Hepatocyte (in vitro differentiated cells): ENCODE measurements at regions not wholly inside any gene's neighbourhood (a gene's known extent, or its start where the extent isn't known, plus 50 kb on each side); places are given as distances from the start of the nearest gene placed in this dataset.

ENCODE experiments used
- DNase-seq: peaks from one replicate; pipeline ENCODE4 v3.0.0-alpha.2; 2016; ENCODE audit warnings: low spot score
- H2AFZ ChIP-seq: fragments of 200-600 bp; sonication (generic); 2 replicates; pipeline ENCODE4 v1.6.0; 2016; ENCODE audit warnings: antibody characterized with exemption, mild to moderate bottlenecking
- H3K27ac ChIP-seq: fragments of 200-600 bp; sonication (generic); 2 replicates; pipeline ENCODE4 v1.5.1; 2016; ENCODE audit warnings: mild to moderate bottlenecking
- H3K27me3 ChIP-seq: fragments of 200-600 bp; sonication (generic); 2 replicates; pipeline ENCODE4 v1.6.1; 2016
- H3K36me3 ChIP-seq: fragments of 200-600 bp; sonication (generic); replicated peaks from 2 replicates; pipeline ENCODE4 v1.5.1; 2016; ENCODE audit warnings: low read depth; ENCODE audit not compliant: insufficient read depth
- H3K4me1 ChIP-seq: fragments of 200-600 bp; sonication (generic); 2 replicates; pipeline ENCODE4 v1.5.1; 2016; ENCODE audit warnings: mild to moderate bottlenecking, moderate library complexity; ENCODE audit not compliant: insufficient read depth
- H3K4me2 ChIP-seq: fragments of 200-600 bp; sonication (generic); 2 replicates; pipeline ENCODE4 v1.6.0; 2016
- H3K4me3 ChIP-seq: fragments of 200-600 bp; sonication (generic); 2 replicates; pipeline ENCODE4 v1.5.1; 2016; ENCODE audit warnings: mild to moderate bottlenecking
- H3K79me2 ChIP-seq: fragments of 200-600 bp; sonication (generic); 2 replicates; pipeline ENCODE4 v1.6.0; 2017; ENCODE audit warnings: mild to moderate bottlenecking
- H3K9me2 ChIP-seq: fragments of 200-600 bp; sonication (generic); replicated peaks from 2 replicates; pipeline ENCODE4 v1.6.0; 2017; ENCODE audit warnings: mild to moderate bottlenecking; ENCODE audit not compliant: insufficient read depth
- H3K9me3 ChIP-seq: fragments of 200-600 bp; sonication (generic); 2 replicates; pipeline ENCODE4 v1.5.1; 2016; ENCODE audit warnings: low read depth, mild to moderate bottlenecking
- H4K20me1 ChIP-seq: fragments of 200-600 bp; sonication (generic); 2 replicates; pipeline ENCODE4 v1.6.0; 2016; ENCODE audit warnings: mild to moderate bottlenecking; ENCODE audit not compliant: insufficient read depth, poor library complexity, severe bottlenecking
- EZH2 ChIP-seq: fragments of 200-600 bp; sonication (generic); IDR thresholded peaks from 2 replicates; pipeline ENCODE4 v1.6.1; 2016; ENCODE audit warnings: antibody characterized with exemption, mild to moderate bottlenecking, borderline replicate concordance
- EZH2phosphoT487 ChIP-seq: fragments of 200-600 bp; sonication (generic); IDR thresholded peaks from one replicate; pipeline ENCODE4 v1.6.1; 2018; ENCODE audit warnings: antibody characterized with exemption, mild to moderate bottlenecking, low read depth, moderate library complexity; ENCODE audit not compliant: unreplicated experiment, severe bottlenecking
- WGBS: methylation state at CpG from one replicate; pipeline ENCODE4 v1.1.6; 2016; ENCODE audit warnings: low lambda C conversion rate; ENCODE audit errors: missing lambda C conversion rate; 5-methylcytosine and 5-hydroxymethylcytosine counted together
- TF ChIP-seq, protein P1 (sequence below): fragments of 200-600 bp; sonication (generic); IDR thresholded peaks from 2 replicates; pipeline ENCODE4 v1.5.1; 2016; ENCODE audit warnings: antibody characterized with exemption, mild to moderate bottlenecking; ENCODE audit not compliant: poor library complexity

DNA sequence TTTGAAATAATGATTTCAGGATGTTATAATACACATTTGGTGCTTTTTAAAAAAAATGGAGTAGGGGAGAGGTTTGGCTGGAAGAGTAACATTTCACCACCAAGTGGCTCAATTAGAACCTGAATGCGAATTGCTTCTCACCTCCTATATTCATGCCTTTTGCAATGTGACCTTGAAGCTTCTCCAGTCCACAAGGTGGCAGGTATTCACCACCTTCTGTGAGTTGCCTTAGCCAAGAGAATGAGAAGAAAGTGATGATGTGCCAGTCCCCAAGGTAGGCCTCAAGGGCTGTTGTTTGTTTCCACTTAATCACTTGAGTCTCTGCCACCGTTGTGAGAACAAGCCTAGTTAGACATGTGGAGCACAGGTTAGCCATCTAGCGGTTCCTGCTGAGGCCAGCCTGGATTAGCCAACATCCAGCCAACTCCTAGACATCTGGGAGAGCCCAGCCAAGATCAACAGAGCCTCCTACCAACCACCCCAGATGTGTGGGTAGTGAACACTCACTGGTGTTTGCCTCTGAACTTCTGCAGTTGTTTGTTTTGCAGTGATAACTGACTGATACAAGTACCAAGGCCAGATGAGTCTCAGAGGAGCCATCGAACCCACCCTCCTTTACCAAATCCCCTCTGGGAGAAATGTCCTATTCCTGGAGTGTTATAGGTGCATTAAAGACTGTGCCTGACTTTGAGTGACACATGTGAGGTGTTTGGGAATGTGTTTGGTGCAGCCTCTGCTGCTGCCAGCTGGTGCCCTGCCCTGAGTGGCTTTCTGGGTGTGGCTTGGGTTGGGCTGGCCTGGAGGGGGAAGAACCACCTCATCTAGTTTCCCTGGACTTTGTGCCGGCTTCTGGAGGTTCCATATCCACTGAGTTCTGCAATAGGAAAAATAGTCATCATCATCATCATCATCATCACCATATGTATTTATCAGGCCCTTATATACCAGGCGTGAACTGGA, 132.5 kb upstream of the RFLNA start:
- H3K79me2 ChIP-seq: no peaks in the 10 kb centered on the region
- 84% methylated on average over 6 of the region's 6 CpGs for WGBS

DNA sequence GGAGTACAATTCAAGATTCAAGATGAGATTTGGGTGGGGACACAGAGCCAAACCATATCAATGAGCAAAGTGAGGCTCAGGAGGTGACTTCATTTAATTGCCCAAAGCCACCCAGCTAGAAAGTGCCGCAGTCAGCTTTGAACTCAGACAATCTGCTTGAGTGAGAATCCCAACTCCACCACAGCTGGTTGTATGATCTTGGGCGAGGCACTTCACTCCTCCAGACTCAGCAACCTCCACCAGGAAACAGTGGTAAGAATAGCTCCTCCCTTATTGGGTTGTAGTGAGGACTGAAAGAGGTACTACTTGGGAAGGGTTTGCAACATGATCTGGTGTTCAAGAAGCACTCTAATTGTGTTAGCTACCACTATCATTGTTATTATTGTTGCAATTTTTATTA, 129.2 kb upstream of the RFLNA start:
- H3K79me2 ChIP-seq: no peaks in the 10 kb centered on the region
- H3K4me3 ChIP-seq: no peak overlapping the region
- no peaks in the 10 kb centered on the region for H3K9me2 ChIP-seq
- DNase-seq: no peak
- H3K4me1 ChIP-seq: no peaks in the 10 kb centered on the region
- TF ChIP-seq EZH2 (no peak), EZH2phosphoT487 (no peak)
- TF ChIP-seq, protein P1, sequence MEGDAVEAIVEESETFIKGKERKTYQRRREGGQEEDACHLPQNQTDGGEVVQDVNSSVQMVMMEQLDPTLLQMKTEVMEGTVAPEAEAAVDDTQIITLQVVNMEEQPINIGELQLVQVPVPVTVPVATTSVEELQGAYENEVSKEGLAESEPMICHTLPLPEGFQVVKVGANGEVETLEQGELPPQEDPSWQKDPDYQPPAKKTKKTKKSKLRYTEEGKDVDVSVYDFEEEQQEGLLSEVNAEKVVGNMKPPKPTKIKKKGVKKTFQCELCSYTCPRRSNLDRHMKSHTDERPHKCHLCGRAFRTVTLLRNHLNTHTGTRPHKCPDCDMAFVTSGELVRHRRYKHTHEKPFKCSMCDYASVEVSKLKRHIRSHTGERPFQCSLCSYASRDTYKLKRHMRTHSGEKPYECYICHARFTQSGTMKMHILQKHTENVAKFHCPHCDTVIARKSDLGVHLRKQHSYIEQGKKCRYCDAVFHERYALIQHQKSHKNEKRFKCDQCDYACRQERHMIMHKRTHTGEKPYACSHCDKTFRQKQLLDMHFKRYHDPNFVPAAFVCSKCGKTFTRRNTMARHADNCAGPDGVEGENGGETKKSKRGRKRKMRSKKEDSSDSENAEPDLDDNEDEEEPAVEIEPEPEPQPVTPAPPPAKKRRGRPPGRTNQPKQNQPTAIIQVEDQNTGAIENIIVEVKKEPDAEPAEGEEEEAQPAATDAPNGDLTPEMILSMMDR: no peak
- H2AFZ ChIP-seq: no peak overlapping the region
- H3K27me3 ChIP-seq: no peaks in the 10 kb centered on the region
- WGBS: 95% methylated on average over 2 of the region's 2 CpGs
- H3K9me3 ChIP-seq: no peaks in the 10 kb centered on the region
- H3K4me2 ChIP-seq: no peak overlapping the region
- H3K27ac ChIP-seq: no peak overlapping the region
- H3K36me3 ChIP-seq: no peaks in the 10 kb centered on the region
- no peaks in the 10 kb centered on the region for H4K20me1 ChIP-seq

More for the DNA sequence above, 132.5 kb upstream of the RFLNA start:
- Histone ChIP-seq H3K4me3 (no peak overlapping the region), H3K36me3 (no peaks in the 10 kb centered on the region), H3K4me2 (no peak overlapping the region), H3K27me3 (no peaks in the 10 kb centered on the region), H3K9me3 (no peaks in the 10 kb centered on the region), H3K27ac (no peak overlapping the region), H3K9me2 (no peaks in the 10 kb centered on the region), H4K20me1 (no peaks in the 10 kb centered on the region), H3K4me1 (peaks cover 8% of the 10 kb centered on the region), H2AFZ (no peak overlapping the region)
- no peak for TF ChIP-seq EZH2phosphoT487
- TF ChIP-seq, protein P1: peak; percentile 20
- no peak for TF ChIP-seq EZH2
- no peak for DNase-seq

DNA sequence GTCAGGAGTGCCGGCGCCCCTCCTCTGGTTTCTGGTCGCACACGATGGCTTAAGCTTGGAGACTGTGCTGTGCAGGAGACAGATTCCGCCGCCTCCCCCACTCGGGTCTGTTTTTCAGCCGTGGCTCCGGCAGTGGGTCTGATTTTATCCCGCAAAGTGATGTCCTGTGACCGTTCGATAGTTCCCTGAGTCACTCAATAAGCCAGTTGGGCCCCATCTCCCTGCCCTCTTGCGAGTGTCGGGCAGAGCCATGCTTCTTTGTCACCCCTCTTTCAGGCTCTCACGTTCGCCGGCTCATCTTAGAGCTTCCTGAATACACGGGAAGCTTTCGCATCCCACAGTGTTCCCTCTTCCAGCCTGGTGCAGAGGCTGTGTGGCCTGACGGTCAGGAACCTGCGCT, 127.8 kb upstream of the RFLNA start:
- H3K27me3 ChIP-seq: no peaks in the 10 kb centered on the region
- no peak for TF ChIP-seq EZH2
- no peak for TF ChIP-seq EZH2phosphoT487
- TF ChIP-seq, protein P1: no peak
- H3K4me2 ChIP-seq: no peak overlapping the region
- no peaks in the 10 kb centered on the region for H3K4me1 ChIP-seq
- WGBS: 97% methylated on average over 21 of the region's 21 CpGs
- H4K20me1 ChIP-seq: no peaks in the 10 kb centered on the region
- H3K9me3 ChIP-seq: no peaks in the 10 kb centered on the region
- no peak overlapping the region for H3K27ac ChIP-seq
- no peaks in the 10 kb centered on the region for H3K36me3 ChIP-seq
- no peaks in the 10 kb centered on the region for H3K9me2 ChIP-seq
- no peaks in the 10 kb centered on the region for H3K79me2 ChIP-seq
- H3K4me3 ChIP-seq: no peak overlapping the region
- no peak overlapping the region for H2AFZ ChIP-seq
- DNase-seq: no peak
